T-helper 17 cell (primary cell): ENCODE measurements at regions not wholly inside any gene's neighbourhood (a gene's known extent, or its start where the extent isn't known, plus 50 kb on each side); places are given as distances from the start of the nearest gene placed in this dataset.
"Not testable (repeated sequence)": the region's sequence is repeated elsewhere in the genome, so short reads cannot be mapped to it uniquely, and the experiment has no call there.

ENCODE experiments used
- ATAC-seq: fragments of 150-1000 bp; cut with Tn5 transposase; 2 replicates; pipeline ENCODE4 v1.10.0; 2021; ENCODE audit warnings: mild to moderate bottlenecking, moderate library complexity
- DNase-seq, 3 donors: peaks; one replicate each; pipeline versions ENCODE4 v3.0.0 to v3.0.0-alpha.2; 2020 to 2021
- H3K9me3 ChIP-seq: one replicate; pipeline ENCODE4 v1.7.0; 2013; ENCODE audit warnings: low read length, mild to moderate bottlenecking; ENCODE audit not compliant: control insufficient read depth, poor library complexity, severe bottlenecking
- H3K27ac Mint-ChIP-seq: one replicate; pipeline ENCODE4 v1.8.0; 2022; ENCODE audit warnings: mild to moderate bottlenecking, moderate library complexity, mixed read lengths
- H3K27me3 Mint-ChIP-seq: one replicate; pipeline ENCODE4 v1.8.0; 2022; ENCODE audit warnings: mixed read lengths
- H3K36me3 Mint-ChIP-seq: one replicate; pipeline ENCODE4 v1.8.0; 2022; ENCODE audit warnings: low read depth, mixed read lengths
- H3K4me1 Mint-ChIP-seq: one replicate; pipeline ENCODE4 v1.8.0; 2022; ENCODE audit warnings: mild to moderate bottlenecking, mixed read lengths
- H3K4me3 Mint-ChIP-seq: one replicate; pipeline ENCODE4 v1.8.0; 2022; ENCODE audit warnings: mild to moderate bottlenecking, moderate library complexity, mixed read lengths

DNA sequence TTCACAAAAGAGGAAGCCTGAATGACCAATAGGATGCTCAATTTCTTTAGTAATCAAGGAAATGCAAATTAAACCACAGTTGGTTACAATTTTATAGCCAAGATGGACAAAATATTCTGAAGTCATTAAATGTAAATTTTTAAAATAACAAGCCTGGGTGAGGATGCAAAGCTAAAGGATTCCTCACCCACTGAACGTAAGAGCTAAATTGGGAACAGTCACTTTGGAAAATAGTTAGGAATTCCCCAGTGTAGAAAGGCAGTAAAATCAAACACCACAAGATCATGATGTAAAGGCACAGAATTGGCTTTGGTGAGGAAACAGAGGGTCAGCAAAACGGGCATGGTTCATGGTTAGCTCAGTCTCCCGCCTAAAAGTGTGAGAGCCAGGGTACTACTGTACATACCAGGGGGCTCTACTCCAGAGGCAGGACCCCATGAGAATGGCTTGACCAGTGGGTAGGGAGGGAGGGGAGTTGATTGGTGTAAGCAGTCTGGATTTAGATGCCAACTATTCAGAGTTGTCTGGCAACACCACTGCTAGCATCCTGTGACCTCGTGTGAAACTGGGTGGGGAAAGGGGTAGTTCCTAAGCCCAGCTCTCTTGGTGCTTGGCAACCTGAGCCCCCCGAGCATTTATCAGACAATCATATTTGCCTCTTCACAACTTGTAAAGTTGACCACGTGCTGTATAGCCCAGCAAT is 213.4 kb upstream of the EGLN3 start:
- no peak for DNase-seq
- ATAC-seq: no peak
- Mint-ChIP-seq H3K4me1 (peaks cover 17% of the 10 kb centered on the region), H3K4me3 (no peak overlapping the region), H3K27ac (no peak overlapping the region), H3K27me3 (peaks cover 4% of the 10 kb centered on the region), H3K36me3 (no peaks in the 10 kb centered on the region)
- H3K9me3 ChIP-seq: no peaks in the 10 kb centered on the region

GRCh38 chr14:34161351-34162082 is 210.6 kb upstream of the EGLN3 start:
- Mint-ChIP-seq H3K4me3 (peak overlapping the region; percentile 33), H3K4me1 (peaks cover 20% of the 10 kb centered on the region), H3K27me3 (peaks cover 4% of the 10 kb centered on the region), H3K27ac (peak overlapping the region; percentile 11), H3K36me3 (no peaks in the 10 kb centered on the region)
- DNase-seq: no peak
- peak; percentile 65 for ATAC-seq
- no peaks in the 10 kb centered on the region for H3K9me3 ChIP-seq

DNA sequence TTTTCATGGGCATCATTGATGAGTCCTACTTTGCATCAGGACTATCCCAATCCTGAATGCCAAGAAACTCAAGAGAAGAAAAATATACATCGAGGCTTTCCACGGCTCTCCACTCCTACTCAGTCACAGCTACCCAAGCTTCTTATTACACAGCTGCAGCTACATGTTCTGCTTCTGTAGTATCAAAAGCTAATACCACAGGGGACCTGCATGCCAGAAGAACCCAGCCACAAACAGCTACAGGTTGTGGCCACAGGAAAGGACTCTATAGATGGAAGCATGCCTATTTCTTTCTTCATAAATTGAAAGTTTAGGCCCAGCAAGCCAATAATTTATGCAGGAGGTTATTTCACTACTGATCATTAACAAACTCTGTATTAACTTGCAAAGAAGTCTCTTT is 209.7 kb upstream of the EGLN3 start:
- no peaks in the 10 kb centered on the region for H3K27me3 Mint-ChIP-seq
- ATAC-seq: no peak
- DNase-seq: no peak
- no peak overlapping the region for H3K27ac Mint-ChIP-seq
- H3K9me3 ChIP-seq: no peaks in the 10 kb centered on the region
- H3K4me3 Mint-ChIP-seq: no peak overlapping the region
- H3K4me1 Mint-ChIP-seq: peaks cover 13% of the 10 kb centered on the region
- no peaks in the 10 kb centered on the region for H3K36me3 Mint-ChIP-seq

DNA sequence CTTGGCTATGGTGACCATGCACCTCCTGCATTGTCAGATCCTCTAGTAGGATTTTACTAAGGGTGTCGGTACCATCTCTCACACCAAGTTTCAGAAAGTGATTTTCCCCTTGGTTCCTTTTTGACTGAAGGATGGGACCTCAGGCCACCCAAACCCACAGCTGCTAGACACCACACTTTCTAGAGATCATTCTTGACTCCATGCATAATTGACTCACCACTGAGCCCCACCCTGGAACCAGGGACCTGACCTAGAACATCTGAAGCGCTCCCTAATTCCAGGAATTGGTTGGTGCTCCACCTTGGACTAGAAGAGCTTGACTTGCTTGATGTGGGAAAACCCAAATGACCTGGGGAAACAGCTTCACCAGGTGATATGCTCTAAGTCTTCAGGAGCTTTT is 206.8 kb upstream of the EGLN3 start:
- H3K36me3 Mint-ChIP-seq: no peaks in the 10 kb centered on the region
- peaks cover 12% of the 10 kb centered on the region for H3K4me1 Mint-ChIP-seq
- H3K27ac Mint-ChIP-seq: no peak overlapping the region
- no peaks in the 10 kb centered on the region for H3K27me3 Mint-ChIP-seq
- ATAC-seq (no peak), DNase-seq (no peak)
- H3K9me3 ChIP-seq: no peaks in the 10 kb centered on the region
- H3K4me3 Mint-ChIP-seq: no peak overlapping the region

GRCh38 chr14:34147461-34147860 is 196.6 kb upstream of the EGLN3 start:
- H3K9me3 ChIP-seq: no peaks in the 10 kb centered on the region
- Mint-ChIP-seq H3K27me3 (no peaks in the 10 kb centered on the region), H3K4me3 (no peak overlapping the region), H3K36me3 (no peaks in the 10 kb centered on the region), H3K4me1 (no peaks in the 10 kb centered on the region), H3K27ac (no peak overlapping the region)
- no peak for ATAC-seq
- DNase-seq: no peak

DNA sequence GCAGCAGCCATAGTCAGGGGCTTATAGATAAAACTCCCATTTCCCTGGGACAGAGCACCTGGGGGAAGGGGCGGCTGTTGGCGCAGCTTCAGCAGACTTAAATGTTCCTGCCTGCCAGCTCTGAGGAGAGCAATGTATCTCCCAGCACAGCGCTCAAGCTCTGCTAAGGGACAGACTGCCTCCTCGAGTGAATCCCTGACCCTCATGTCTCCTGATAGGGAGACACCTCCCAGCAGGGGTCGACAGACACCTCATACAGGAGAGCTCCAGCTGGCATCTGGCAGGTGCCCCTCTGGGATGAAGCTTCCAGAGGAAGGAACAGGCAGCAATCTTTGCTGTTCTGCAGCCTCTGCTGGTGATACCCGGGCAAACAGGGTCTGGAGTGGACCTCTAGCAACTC is 189.3 kb upstream of the EGLN3 start:
- not testable (repeated sequence) for DNase-seq, H3K27ac Mint-ChIP-seq, H3K27me3 Mint-ChIP-seq, H3K4me1 Mint-ChIP-seq, H3K9me3 ChIP-seq, H3K4me3 Mint-ChIP-seq, ATAC-seq, H3K36me3 Mint-ChIP-seq

DNA sequence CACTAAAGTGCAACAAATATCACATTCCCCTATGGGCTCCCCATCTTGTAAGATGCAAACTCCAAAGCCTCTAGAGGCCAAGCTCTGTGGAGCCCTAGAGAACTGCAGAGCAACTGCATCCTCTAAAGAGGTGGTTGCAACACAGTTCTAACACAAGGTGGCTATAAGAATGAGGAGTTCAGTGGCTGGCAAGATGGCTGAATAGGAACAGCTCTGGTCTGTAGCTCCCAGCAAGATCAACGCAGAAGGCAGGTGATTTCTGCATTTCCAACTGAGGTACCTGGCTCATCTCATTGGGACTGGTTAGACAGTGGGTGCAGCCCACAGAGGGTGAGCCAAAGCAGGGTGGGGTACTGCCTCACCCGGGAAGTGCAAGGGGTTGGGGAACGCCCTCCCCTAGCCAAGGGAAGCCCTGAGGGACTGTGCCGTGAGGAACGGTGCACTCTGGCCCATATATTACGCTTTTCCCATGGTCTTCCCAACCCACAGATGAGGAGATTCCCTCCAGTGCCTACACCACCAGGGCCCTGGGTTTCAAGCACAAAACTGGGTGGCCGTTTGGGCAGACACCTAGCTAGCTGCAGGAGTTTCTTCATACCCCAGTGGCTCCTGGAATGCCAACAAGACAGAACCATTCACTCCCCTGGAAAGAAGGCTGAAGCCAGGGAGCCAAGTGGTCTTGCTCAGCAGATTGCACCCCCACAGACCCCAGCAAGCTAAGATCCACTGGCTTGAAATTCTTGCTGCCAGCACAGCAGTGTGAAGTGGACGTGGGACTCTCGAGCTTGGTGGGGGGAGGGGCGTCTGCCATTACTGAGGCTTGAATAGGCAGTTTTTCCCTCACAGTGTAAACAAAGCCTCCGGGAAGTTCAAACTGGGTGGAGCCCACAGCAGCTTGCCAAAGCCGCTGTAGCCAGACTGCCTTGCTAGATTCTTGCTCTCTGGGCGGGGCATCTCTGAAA is 188.6 kb upstream of the EGLN3 start:
- H3K27ac Mint-ChIP-seq, H3K4me1 Mint-ChIP-seq: not testable (repeated sequence)

DNA sequence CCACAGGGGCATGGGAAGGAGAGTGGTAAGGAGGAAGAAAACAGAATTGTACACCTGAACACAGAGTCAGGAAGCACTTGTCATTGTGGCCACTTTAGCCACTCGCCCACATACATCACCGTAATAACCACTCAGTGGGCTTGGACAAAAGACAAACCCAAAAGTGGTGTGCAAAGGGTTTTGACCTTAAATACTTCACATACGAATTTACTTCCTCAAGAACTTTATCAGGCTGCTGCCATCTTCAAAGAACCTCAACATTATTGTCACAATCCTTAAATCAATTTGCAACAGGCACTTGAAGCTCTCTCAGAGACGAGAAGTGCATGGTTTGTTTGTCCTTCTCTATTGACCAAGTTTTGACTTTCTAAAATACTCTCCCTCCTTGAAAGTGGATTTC is 187.3 kb upstream of the EGLN3 start:
- Mint-ChIP-seq H3K4me3 (no peak overlapping the region), H3K27ac (no peak overlapping the region), H3K27me3 (no peaks in the 10 kb centered on the region), H3K4me1 (no peaks in the 10 kb centered on the region), H3K36me3 (no peaks in the 10 kb centered on the region)
- DNase-seq: no peak
- H3K9me3 ChIP-seq: peaks cover 4% of the 10 kb centered on the region
- no peak for ATAC-seq

More for the DNA sequence above, 188.6 kb upstream of the EGLN3 start:
- H3K36me3 Mint-ChIP-seq, H3K9me3 ChIP-seq, DNase-seq, H3K4me3 Mint-ChIP-seq, ATAC-seq, H3K27me3 Mint-ChIP-seq: not testable (repeated sequence)

- no peaks in the 10 kb centered on the region for H3K4me1 Mint-ChIP-seq
- no peaks in the 10 kb centered on the region for H3K36me3 Mint-ChIP-seq
- H3K4me3 Mint-ChIP-seq: no peak overlapping the region
- DNase-seq: no peak
- H3K27me3 Mint-ChIP-seq: peaks cover 4% of the 10 kb centered on the region
- H3K9me3 ChIP-seq: peaks cover 2% of the 10 kb centered on the region
- ATAC-seq: no peak
- no peak overlapping the region for H3K27ac Mint-ChIP-seq
These were observed 186.3 kb upstream of the EGLN3 start for GRCh38 chr14:34137001-34137745.

DNA sequence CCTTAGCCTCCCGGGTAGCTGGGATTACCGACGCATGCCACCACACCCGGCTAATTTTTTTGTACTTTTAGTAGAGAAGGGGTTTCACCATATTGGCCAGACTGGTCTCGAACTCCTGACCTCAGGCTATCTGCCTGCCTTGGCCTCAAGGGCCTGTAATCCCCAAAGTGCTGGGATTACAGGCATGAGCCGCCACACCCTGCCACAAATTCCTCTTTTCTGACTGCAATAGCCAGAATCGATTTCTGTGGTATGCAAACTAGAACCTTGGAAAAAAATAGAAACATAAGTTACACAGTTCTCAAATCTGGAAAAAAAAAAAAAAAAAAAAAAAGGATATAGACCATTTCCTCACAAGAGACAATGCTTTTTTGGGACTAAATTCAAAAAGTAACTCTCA is 184.6 kb upstream of the EGLN3 start:
- no peaks in the 10 kb centered on the region for H3K4me1 Mint-ChIP-seq
- H3K36me3 Mint-ChIP-seq: no peaks in the 10 kb centered on the region
- no peak overlapping the region for H3K4me3 Mint-ChIP-seq
- DNase-seq (no peak), ATAC-seq (no peak)
- no peaks in the 10 kb centered on the region for H3K9me3 ChIP-seq
- H3K27me3 Mint-ChIP-seq: peaks cover 4% of the 10 kb centered on the region
- no peak overlapping the region for H3K27ac Mint-ChIP-seq

GRCh38 chr14:34134484-34134883 is 183.6 kb upstream of the EGLN3 start:
- H3K9me3 ChIP-seq: no peaks in the 10 kb centered on the region
- Mint-ChIP-seq H3K4me1 (no peaks in the 10 kb centered on the region), H3K36me3 (no peaks in the 10 kb centered on the region), H3K27me3 (peaks cover 4% of the 10 kb centered on the region), H3K4me3 (no peak overlapping the region), H3K27ac (no peak overlapping the region)
- ATAC-seq (no peak), DNase-seq (no peak)

- H3K27me3 Mint-ChIP-seq: peaks cover 4% of the 10 kb centered on the region
- DNase-seq: no peak
- no peak overlapping the region for H3K27ac Mint-ChIP-seq
- H3K36me3 Mint-ChIP-seq: no peaks in the 10 kb centered on the region
- H3K4me1 Mint-ChIP-seq: peaks cover 2% of the 10 kb centered on the region
- H3K9me3 ChIP-seq: no peaks in the 10 kb centered on the region
- no peak overlapping the region for H3K4me3 Mint-ChIP-seq
- ATAC-seq: no peak
These were observed 179.2 kb upstream of the EGLN3 start for GRCh38 chr14:34129927-34130552.
